Keratinocyte (primary cell): ENCODE measurements at regions not wholly inside any gene's neighbourhood (a gene's known extent, or its start where the extent isn't known, plus 50 kb on each side); places are given as distances from the start of the nearest gene placed in this dataset.

Experiments
- CTCF ChIP-seq, 3 experiments: IDR thresholded peaks in 1 of 3; conservative IDR thresholded peaks in 1 of 3; optimal IDR thresholded peaks in 1 of 3; 2 replicates in 2 of 3; 3 replicates in 1 of 3; pipeline versions ENCODE3 to v1.5.1; 2011; ENCODE audit warnings: low read length in 3 of 3, mild to moderate bottlenecking in 3 of 3, moderate library complexity in 2 of 3, control low read depth in 1 of 3, inconsistent platforms in 1 of 3; ENCODE audit not compliant: insufficient read depth in 2 of 3; ENCODE audit errors: extremely low read depth in 1 of 3
- EZH2 ChIP-seq: IDR thresholded peaks from one replicate; pipeline ENCODE4 v1.6.1; 2012; ENCODE audit warnings: inconsistent platforms, mild to moderate bottlenecking, low read length, moderate library complexity

- TF ChIP-seq CTCF (optimal IDR thresholded peaks at IDR 0.05 in 1 of 3, IDR thresholded peaks at IDR 0.05 in 1 of 3, conservative IDR thresholded peaks at IDR 0.05 in 1 of 3; ENCODE audit: extremely low read depth in 1 of 3, insufficient read depth in 2 of 3, low read length in 3 of 3) = no peak
- no peak for TF ChIP-seq EZH2
Observed at GRCh38 chr1:193435781-193436180, 249.4 kb upstream of the B3GALT2 start.
